H7 (cell line): ENCODE measurements at regions not wholly inside any gene's neighbourhood (a gene's known extent, or its start where the extent isn't known, plus 50 kb on each side); places are given as distances from the start of the nearest gene placed in this dataset.
"Not testable (repeated sequence)": the region's sequence is repeated elsewhere in the genome, so short reads cannot be mapped to it uniquely, and the experiment has no call there.

ENCODE experiments used
- DNase-seq: peaks from one replicate; pipeline ENCODE4 v3.0.0; 2012
- H3K27me3 ChIP-seq: 2 replicates; pipeline ENCODE4 v1.6.0; 2011; ENCODE audit warnings: mild to moderate bottlenecking, low read length; ENCODE audit not compliant: control insufficient read depth, insufficient read depth
- H3K36me3 ChIP-seq: replicated peaks from 2 replicates; pipeline ENCODE4 v1.5.1; 2011; ENCODE audit warnings: low read length; ENCODE audit not compliant: control insufficient read depth, insufficient read depth
- H3K4me3 ChIP-seq: 2 replicates; pipeline ENCODE4 v1.5.1; 2011; ENCODE audit warnings: low read depth, mild to moderate bottlenecking, control low read depth, low read length, moderate library complexity; ENCODE audit not compliant: insufficient read depth

DNA sequence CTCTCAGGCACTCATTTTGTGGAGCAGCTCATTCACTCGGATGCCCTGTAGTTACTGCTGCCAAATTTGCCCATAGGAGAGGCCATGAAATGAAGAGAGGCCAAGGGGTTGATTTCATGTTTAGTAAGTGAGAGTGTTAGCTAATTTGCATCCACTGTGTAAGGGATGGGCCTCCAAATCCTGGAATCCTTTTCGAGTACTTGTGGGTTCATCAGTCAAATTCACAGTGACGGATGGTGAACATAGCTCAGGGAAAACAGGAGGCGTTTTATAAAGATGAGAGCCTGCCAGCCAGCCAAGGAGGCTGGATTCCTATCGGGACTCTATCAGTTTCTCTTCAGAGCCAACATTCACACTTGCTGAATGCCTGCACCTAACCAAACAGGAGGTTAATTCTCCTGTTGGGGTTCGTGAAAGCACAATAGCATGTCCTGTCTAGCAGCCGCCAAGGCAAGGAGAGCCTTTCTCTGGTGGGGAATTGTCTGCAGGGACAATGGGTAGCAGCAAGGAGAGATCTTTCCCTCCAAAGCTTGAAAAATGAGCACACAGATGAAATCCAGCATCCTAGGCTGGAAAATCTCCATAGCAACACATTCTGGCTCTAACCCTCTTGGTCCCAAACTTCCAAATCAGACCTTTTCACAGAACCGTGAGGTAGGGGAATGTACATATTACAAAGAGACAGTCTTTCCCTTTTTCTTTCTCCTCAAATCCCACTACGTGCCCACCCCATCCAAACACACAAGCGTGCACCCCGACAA lies 231.4 kb upstream of the ECI2 start:
- no peak for DNase-seq
- H3K27me3 ChIP-seq: no peaks in the 10 kb centered on the region
- H3K36me3 ChIP-seq: no peaks in the 10 kb centered on the region
- no peak overlapping the region for H3K4me3 ChIP-seq

DNA sequence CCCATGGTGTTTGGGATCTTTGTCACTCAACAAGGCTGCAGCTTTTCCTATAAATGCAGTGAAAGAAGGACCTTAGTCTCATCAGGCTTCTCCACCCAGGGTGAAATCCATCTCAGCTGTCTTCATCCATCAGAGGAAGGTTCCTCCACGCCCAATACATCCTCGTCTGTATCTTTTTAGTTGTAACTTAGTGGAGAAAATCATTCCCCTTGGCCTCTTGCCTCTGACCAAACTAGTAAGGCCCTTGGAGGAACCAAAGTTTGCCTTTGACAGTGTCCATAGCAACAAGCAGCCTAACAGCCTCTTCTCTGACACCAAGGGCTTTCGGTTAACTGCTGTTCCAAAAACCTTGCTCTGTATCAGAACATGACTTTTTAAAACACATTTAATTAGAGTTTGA lies 230.3 kb upstream of the ECI2 start:
- Histone ChIP-seq H3K4me3 (no peak overlapping the region), H3K27me3 (no peaks in the 10 kb centered on the region), H3K36me3 (no peaks in the 10 kb centered on the region)
- no peak for DNase-seq

DNA sequence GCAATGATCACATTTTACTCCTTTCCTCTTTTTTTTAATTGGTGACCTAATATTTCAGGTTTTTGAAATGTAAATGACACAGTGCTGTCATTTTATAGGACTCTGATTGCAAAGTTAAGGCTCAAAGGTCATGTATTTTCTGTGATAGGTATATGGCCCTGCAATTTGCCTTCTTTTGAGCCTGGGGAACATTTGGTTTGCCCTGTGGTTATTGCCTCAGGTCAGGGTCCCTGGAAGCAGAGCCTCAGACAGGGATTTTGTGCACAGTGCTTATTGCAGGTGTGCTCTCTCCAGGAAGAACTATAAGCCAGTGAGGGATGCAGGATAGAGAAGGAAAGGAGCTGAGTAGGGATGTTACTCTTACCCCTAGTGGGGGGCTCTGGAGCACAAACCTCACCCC lies 229.3 kb upstream of the ECI2 start:
- no peak for DNase-seq
- H3K4me3 ChIP-seq: no peak overlapping the region
- no peaks in the 10 kb centered on the region for H3K36me3 ChIP-seq
- no peaks in the 10 kb centered on the region for H3K27me3 ChIP-seq

DNA sequence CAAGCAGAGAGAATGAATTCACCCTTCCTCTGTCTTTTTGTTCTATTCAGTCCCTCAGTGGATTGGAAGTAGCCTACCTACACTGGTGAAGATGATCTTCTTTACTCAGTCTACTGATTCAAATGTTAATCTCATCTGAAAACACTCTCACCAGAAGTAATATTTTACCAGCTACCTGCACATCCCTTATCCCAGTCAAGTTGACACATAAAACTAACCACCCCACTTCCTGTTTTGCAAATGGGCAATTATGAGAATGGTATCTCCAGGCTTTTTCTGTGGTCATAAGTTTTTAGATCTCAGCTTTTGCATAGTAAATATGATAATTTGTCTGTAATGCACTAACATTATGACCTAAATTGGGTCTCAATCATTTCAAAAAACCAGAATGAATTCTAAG lies 228.8 kb upstream of the ECI2 start:
- no peak for DNase-seq
- H3K36me3 ChIP-seq: no peaks in the 10 kb centered on the region

DNA sequence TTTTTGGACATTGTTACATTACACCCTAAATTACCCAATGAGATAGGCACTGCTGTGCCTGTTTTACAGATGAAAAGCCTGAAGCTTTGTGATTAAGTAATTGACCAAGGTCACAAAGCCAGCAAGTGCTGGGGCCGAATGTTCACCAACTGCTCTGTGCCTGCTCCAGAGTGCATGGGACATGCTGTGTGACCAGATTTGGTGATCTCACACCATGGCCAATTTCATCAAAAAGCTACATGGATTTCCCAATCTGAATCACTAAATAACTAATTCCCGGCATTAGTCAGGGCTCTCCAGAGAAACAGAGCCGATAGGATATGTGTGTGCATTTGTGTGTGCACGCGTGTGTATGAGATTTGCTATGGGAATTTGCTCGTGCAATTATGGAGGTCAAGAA lies 228.3 kb upstream of the ECI2 start:
- no peak for DNase-seq
- H3K36me3 ChIP-seq: no peaks in the 10 kb centered on the region
- no peak overlapping the region for H3K4me3 ChIP-seq
- H3K27me3 ChIP-seq: no peaks in the 10 kb centered on the region

More for the DNA sequence above, 228.8 kb upstream of the ECI2 start:
- no peaks in the 10 kb centered on the region for H3K27me3 ChIP-seq
- no peak overlapping the region for H3K4me3 ChIP-seq

DNA sequence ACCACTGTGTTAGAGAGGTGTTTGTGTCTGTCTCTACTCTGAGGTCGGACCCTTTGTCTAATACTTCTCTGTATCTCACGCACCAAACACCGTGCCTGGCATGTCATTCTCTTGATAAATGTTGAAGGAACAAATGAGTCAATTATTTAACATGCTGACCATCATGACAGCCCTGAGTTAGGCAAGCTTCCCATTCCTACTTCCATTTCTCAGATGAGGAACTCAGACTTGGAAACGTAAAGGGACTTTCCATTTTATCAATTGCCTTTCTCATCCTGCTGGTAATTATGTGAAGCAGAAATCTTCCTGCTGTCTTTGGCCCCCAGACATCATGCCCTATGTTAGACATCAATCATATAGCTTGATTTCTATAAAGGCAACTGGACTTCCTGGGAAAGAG lies 227.0 kb upstream of the ECI2 start:
- H3K4me3 ChIP-seq: no peak overlapping the region
- H3K27me3 ChIP-seq: no peaks in the 10 kb centered on the region
- no peak for DNase-seq
- H3K36me3 ChIP-seq: no peaks in the 10 kb centered on the region

DNA sequence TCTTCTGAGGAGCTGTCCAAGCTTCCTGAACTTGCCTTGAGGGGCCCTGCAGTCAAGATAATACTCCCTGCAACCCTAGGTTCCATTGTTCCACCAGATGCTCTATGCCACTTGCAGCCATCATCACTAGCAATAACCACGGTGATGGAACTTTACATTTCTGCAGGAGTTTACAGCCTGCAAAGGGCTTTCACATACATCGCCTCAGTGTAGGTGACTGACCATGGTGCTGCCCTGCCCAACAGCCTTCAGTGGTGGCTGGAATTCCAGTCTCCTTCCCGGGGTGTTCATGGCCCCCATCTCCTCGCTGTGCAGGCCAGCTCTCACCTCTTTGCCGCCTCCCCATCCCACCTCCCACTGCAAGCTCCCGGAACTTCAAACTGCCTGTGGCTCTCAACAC lies 225.5 kb upstream of the ECI2 start:
- H3K36me3 ChIP-seq: no peaks in the 10 kb centered on the region
- no peak for DNase-seq
- H3K4me3 ChIP-seq: no peak overlapping the region
- no peaks in the 10 kb centered on the region for H3K27me3 ChIP-seq

DNA sequence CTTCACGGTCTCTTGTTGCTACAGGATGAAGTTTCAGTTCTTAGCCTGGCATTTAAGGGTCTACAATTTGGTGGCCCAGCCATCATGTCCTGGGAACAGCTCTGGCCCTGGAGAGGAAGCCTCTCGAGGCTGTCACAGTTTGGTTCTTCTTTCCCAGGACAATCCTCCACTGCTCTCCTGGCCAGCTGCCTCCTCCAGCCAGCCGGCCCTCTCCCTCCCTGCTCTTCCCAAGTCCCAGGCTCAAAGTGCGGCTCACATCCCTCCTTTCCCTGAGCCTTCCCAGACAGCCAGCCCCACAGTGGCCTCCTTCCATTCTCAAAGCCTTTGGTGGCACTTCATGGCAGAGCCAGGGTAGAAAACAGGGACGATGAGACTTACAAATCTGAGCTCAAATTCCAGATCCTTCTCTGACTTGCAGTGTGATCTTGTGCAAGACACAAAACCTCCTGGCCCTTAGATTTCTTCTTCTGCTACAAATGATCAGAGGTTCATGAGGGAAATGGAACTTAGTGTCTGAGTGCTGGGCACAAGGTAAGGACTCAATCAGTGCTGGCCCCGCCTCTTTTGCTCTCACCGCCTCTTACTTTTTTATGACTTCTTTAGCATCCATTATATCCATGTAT lies 223.8 kb upstream of the ECI2 start:
- no peak for DNase-seq
- H3K36me3 ChIP-seq: no peaks in the 10 kb centered on the region
- no peak overlapping the region for H3K4me3 ChIP-seq
- no peaks in the 10 kb centered on the region for H3K27me3 ChIP-seq

DNA sequence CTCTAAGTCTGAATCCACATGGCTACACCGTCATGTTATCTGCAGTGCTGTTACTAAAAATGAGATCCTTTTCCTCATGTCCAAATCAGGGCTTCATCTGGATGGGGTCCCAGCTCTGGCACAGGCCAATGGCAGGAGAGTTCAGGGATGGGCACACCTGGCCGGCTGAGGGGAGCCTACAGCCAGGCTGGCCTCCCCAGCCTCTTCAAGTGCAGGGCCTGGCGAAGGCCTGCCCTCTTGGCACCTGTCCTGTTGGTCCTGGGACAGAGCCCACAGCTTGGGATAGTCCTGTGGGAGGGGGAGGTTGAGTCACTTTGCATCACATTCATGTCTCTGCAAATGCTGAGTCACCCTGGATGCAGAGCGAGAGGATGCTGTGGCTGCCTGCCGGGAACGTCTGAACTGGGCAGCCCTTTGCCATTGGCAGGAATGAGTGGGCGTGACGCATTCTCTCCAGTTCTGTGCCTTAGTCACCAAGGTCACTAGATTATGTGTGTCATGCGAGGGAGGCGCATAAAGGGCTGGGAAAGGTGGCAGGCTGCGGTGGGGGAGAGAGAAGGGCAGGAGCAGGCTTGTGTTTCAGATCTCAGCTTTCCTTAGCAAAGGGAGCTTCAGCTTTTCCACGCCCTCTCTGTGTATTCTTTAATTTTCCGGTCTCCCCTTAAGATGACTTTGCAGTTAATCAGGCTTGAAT lies 223.2 kb upstream of the ECI2 start:
- Histone ChIP-seq H3K36me3 (no peaks in the 10 kb centered on the region), H3K27me3 (no peaks in the 10 kb centered on the region), H3K4me3 (no peak overlapping the region)
- peak; percentile 73 for DNase-seq

DNA sequence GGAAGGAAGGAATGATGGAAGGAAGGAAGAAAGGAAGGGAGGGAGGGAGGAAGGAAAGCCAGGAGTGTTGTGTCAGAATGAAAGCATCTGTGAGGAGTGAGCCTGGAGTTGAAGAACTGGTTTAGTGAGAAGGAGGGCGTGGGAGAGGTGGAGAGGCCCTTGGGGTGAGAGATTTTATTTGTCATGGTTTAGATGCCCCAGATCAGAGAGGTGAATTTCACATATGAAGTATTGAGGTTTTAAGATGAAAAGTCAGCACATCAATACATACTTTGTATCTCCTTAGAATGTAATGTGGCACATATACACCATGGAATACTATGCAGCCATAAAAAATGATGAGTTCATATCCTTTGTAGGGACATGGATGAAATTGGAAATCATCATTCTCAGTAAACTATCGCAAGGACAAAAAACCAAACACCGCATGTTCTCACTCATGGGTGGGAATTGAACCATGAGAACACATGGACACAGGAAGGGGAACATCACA lies 222.3 kb upstream of the ECI2 start:
- H3K4me3 ChIP-seq, DNase-seq, H3K27me3 ChIP-seq, H3K36me3 ChIP-seq: not testable (repeated sequence)

DNA sequence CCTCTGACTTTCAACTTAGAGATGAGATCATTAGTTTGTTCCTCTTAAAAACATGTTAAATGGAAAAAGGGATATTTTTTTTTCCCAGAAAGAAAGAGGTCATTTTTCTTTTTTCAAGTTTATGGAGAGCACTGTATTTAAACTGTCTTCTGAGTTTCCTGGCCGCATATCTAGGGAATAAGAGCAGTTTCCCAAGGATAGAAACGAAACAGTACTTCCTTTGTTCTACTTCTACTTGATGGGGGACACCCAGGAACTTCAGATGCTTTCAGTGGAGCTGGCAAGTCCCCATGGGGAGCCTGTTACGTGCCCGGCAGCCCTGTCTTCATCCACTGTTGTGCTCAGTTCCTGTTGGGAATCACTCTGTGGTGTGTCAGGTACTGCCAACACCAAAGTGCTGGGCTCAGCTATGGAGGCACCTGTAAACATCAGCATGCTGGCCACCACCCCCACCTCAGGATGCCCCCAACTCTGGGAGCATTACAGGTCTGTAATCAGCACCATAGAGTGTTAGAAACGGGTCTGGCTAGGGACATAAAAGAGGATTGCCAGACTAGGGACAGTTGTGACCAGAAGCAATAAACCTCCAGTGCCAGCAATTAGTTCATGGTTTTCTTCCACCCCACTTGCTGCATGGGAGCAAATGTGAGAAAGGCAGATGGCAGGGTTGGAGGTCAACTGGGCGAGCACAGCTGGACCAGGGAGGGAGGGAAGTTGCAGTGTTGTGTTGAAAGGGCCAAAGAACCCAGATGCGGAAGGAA lies 221.7 kb upstream of the ECI2 start:
- no peak for DNase-seq
- Histone ChIP-seq H3K4me3 (no peak overlapping the region), H3K36me3 (no peaks in the 10 kb centered on the region), H3K27me3 (no peaks in the 10 kb centered on the region)

DNA sequence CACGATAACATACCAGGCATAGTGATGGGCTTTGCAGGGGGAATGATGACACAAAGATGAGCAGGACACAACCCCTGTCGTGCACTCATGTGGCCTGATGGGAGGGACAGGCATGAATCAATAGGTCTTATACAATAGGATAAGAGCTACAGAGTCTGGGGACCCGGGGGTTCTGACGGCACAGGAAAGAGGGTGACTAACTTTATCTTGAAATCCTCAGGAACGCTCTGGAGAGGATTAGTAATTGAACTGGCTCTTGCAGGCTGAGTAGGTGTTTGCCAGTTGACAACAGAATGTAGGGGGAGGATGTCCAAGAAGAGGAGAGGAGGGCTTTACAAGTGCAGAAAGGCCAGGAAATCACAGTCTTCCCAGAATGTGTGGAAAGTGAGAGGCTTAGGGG lies 219.9 kb upstream of the ECI2 start:
- H3K36me3 ChIP-seq: no peaks in the 10 kb centered on the region
- no peak overlapping the region for H3K4me3 ChIP-seq
- no peaks in the 10 kb centered on the region for H3K27me3 ChIP-seq
- no peak for DNase-seq

DNA sequence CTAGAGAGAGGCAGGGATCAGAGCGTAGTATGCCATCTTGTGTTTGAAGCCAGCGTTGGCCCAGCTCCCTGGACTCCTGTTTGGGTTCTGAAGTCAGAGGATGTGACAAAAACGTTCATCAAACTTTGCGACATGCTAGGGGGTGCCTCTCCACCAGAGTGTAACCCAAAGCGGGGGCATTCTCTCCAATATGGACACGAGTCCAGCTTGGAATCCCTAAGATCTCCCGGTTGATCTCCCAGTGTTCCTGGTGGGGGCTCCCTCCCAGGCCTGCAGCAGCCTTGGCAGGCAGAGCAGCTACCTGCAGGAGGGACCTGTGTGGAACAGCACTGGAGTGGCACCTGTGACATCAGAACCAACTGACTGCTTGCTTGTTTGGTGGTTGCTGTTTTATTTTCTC lies 218.8 kb upstream of the ECI2 start:
- Histone ChIP-seq H3K27me3 (no peaks in the 10 kb centered on the region; the same call in 1 of the 2 replicates), H3K4me3 (no peak overlapping the region), H3K36me3 (no peaks in the 10 kb centered on the region)
- no peak for DNase-seq

DNA sequence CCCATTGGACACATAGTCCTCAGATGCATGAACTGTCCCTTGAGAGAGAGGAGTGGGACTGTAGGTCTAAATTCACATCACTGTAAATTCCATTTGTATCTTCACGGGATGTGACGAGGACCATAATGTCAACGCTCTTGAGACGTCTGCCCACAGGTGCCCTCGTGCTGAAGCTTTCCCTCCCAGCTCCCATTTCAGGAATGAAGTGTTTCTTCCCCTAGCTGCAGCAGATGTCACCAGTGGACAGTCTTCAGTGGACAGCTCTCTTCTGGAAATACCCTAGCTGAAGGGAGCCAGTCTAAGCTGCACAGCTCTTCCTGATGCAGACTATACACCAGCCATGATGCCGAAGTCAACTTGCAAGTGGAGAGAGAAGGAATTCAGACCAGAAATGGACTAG lies 217.4 kb upstream of the ECI2 start:
- H3K36me3 ChIP-seq: no peaks in the 10 kb centered on the region
- DNase-seq: no peak
- H3K4me3 ChIP-seq: no peak overlapping the region
- no peaks in the 10 kb centered on the region; the same call in 1 of the 2 replicates for H3K27me3 ChIP-seq
